Pancreas (tissue), 10 donors: ENCODE measurements at regions not wholly inside any gene's neighbourhood (a gene's known extent, or its start where the extent isn't known, plus 50 kb on each side); places are given as distances from the start of the nearest gene placed in this dataset.

Source experiments
- ATAC-seq, 4 donors: fragments of 200-7000 bp; cut with Tn5 transposase; one replicate each; pipeline versions ENCODE4 v1.8.0 to v1.9.1; 2020; ENCODE audit warnings: mild to moderate bottlenecking in 4 of 4, moderate library complexity in 4 of 4
- DNase-seq, 6 donors: peaks; one replicate each; pipeline ENCODE4 v3.0.0-alpha.2; 2020
- FAIRE-seq: peaks from 2 replicates; lab custom pipeline; 2012; peaks lifted over from hg19 to GRCh38; lab: Jason Lieb, UNC
- H3K27ac ChIP-seq, 4 donors: fragments of 200-600 bp; sonication (generic); 1 replicate in 3 of 4; 2 replicates in 1 of 4; pipeline versions ENCODE4 v1.5.0 to v1.8.0; 2020
- H3K27me3 ChIP-seq, 4 donors: fragments of 200-600 bp; one replicate each; pipeline ENCODE4 v1.8.0; 2021
- H3K36me3 ChIP-seq, 3 donors: fragments of 200-600 bp; sonication (generic) in 1 of 3; one replicate each; pipeline versions ENCODE4 v1.5.0 to v1.8.0; 2020 to 2021
- H3K4me1 ChIP-seq, 3 donors: fragments of 200-600 bp; one replicate each; pipeline ENCODE4 v1.8.0; 2021
- H3K4me3 ChIP-seq, 4 donors: fragments of 200-600 bp; sonication (generic) in 2 of 4; one replicate each; pipeline versions ENCODE4 v1.5.0 to v1.8.0; 2020 to 2021
- H3K9me3 ChIP-seq, 4 donors: fragments of 200-600 bp; one replicate each; pipeline ENCODE4 v1.8.0; 2021
- WGBS, 2 donors: extraction: QIAGEN DNeasy Blood & Tissue Kit; methylation state at CpG; one replicate each; pipeline ENCODE4 v1.1.7; 2013; 5-methylcytosine and 5-hydroxymethylcytosine counted together
- intact Hi-C, 3 donors: fragments of 100-400 bp; cut with DNase I; formaldehyde crosslinking; loops; one replicate each; pipeline versions ENCODE4 v1.11.1 to v1.14.2; 2022
- TF ChIP-seq, protein P1 (sequence below), 4 donors: fragments of 200-600 bp; sonication (generic) in 3 of 4; IDR thresholded peaks; one replicate each; pipeline versions ENCODE4 v1.5.0 to v1.8.0; 2021; ENCODE audit warnings: antibody characterized with exemption in 4 of 4
- donor health status: healthy with polysubstance abuse.
- donor health status: DM: no; HTN: no; CAD: no; lungs with moderate emphysema.
- donor health status: DM: no; HTN: no; CAD: no.
- donor health status: control.
- donor health status: control.
- donor health status: Bipolar disorder and iron deficiency.
- donor health status: DM: yes; HTN: yes; CAD: no.
- donor health status: DM: no; HTN: no; CAD: no.
- donor health status: DM: no; HTN: no; CAD: no.
- donor health status: DM: yes; HTN: yes; CAD: no.

- TF ChIP-seq, protein P1, sequence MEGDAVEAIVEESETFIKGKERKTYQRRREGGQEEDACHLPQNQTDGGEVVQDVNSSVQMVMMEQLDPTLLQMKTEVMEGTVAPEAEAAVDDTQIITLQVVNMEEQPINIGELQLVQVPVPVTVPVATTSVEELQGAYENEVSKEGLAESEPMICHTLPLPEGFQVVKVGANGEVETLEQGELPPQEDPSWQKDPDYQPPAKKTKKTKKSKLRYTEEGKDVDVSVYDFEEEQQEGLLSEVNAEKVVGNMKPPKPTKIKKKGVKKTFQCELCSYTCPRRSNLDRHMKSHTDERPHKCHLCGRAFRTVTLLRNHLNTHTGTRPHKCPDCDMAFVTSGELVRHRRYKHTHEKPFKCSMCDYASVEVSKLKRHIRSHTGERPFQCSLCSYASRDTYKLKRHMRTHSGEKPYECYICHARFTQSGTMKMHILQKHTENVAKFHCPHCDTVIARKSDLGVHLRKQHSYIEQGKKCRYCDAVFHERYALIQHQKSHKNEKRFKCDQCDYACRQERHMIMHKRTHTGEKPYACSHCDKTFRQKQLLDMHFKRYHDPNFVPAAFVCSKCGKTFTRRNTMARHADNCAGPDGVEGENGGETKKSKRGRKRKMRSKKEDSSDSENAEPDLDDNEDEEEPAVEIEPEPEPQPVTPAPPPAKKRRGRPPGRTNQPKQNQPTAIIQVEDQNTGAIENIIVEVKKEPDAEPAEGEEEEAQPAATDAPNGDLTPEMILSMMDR (IDR thresholded peaks at IDR 0.05): no peak
Measured at GRCh38 chr13:18998389-18998788, 183.2 kb downstream of the TUBA3C start.

GRCh38 chr13:18996627-18997051 is 185.0 kb downstream of the TUBA3C start:
- intact Hi-C loops: no loop called here
- no peaks in the 10 kb centered on the region for H3K27me3 ChIP-seq
- no peak overlapping the region for H3K4me3 ChIP-seq
- H3K27ac ChIP-seq: no peak overlapping the region
- peak in 1 of 4 donors; percentile 10 for ATAC-seq
- 78 to 79% methylated on average over 1 of the region's 1 CpG for WGBS, 2 donors
- H3K36me3 ChIP-seq: no peaks in the 10 kb centered on the region
- H3K4me1 ChIP-seq: peaks cover 0 to 22% (median 11%) of the 10 kb centered on the region in 3 donors
- TF ChIP-seq, protein P1 (IDR thresholded peaks at IDR 0.05): no peak
- no peak for FAIRE-seq
- peak in 3 of 6 donors; percentile 25 to 46 (median 37) for DNase-seq
- H3K9me3 ChIP-seq: no peaks in the 10 kb centered on the region

More at GRCh38 chr13:18998389-18998788, 183.2 kb downstream of the TUBA3C start:
- Histone ChIP-seq H3K27me3 (no peaks in the 10 kb centered on the region), H3K36me3 (no peaks in the 10 kb centered on the region), H3K27ac (no peak overlapping the region), H3K4me3 (no peak overlapping the region), H3K9me3 (no peaks in the 10 kb centered on the region), H3K4me1 (peaks cover 0 to 19% (median 11%) of the 10 kb centered on the region in 3 donors)
- WGBS, 2 donors: 67 to 75% methylated on average over 6 of the region's 6 CpGs
- DNase-seq (no peak), ATAC-seq (no peak), FAIRE-seq (no peak)
- intact Hi-C loops: no loop called here

DNA sequence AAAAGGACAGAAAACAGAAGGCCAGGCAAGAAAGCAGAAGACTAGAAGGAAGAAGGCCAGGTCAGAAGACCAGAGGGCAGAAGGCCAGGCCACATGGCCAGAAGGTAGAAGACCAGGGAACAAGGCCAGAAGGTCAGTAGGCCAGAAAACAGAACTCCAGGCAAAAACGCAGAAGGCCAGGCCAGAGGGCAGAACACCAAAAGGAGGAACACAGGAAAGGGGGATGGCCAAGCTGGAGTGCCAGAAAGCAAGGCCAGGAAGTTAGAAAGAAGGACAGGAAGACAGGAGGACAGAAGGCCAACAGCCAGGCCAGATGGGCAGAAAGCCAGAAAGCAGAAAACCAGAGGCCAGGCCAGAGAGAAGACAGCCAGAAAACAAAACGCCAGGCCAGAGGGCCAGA is 185.4 kb downstream of the TUBA3C start:
- WGBS, 2 donors: 44 to 45% methylated on average over 2 of the region's 2 CpGs
- TF ChIP-seq, protein P1 (IDR thresholded peaks at IDR 0.05): no peak
- Histone ChIP-seq H3K27ac (no peak overlapping the region), H3K4me3 (no peak overlapping the region), H3K4me1 (peaks cover 0 to 22% (median 11%) of the 10 kb centered on the region in 3 donors), H3K36me3 (no peaks in the 10 kb centered on the region), H3K27me3 (no peaks in the 10 kb centered on the region), H3K9me3 (no peaks in the 10 kb centered on the region)
- DNase-seq: no peak
- no peak for ATAC-seq
- intact Hi-C loops: no loop called here
- no peak for FAIRE-seq

DNA sequence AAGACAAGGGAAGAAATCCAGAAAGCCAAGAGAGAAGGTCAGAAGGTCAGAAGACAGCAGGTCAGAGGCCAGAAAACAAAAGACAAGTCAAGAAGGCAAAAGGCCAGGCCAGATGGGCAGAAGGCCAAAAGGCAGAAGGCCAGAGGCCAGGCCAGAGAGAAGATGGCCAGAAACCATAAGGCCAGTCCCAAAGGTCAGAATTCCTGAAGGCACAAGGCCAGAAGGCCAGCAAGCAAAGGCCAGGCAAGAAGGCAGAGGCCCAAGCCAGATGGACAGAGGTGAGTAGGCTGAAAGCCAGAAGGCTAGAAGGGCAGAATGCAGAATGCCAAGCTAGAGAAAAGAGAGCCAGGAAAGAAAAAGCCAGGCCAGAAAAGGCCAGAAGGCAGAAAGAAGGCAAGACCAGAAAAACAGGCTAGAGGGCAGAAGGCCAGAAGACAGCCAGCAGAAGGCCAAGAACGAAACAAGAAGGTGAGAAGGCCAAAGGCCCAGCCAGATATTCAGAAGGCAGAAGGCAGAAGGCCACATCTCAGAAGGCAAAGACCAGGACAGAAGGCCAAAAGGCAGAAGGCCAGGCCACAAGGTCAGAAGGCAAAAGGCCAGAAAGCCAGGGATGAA is 186.3 kb downstream of the TUBA3C start:
- Histone ChIP-seq H3K4me1 (peaks cover 0 to 22% (median 11%) of the 10 kb centered on the region in 3 donors), H3K27ac (no peak overlapping the region), H3K36me3 (no peaks in the 10 kb centered on the region), H3K4me3 (no peak overlapping the region), H3K27me3 (no peaks in the 10 kb centered on the region), H3K9me3 (no peaks in the 10 kb centered on the region)
- TF ChIP-seq, protein P1 (IDR thresholded peaks at IDR 0.05): no peak
- no peak for FAIRE-seq
- intact Hi-C loops: no loop called here
- ATAC-seq: no peak
- peak in 2 of 6 donors; percentile 21 to 31 for DNase-seq
- WGBS, 2 donors: 29 to 35% methylated on average over 1 of the region's 1 CpG
